ENCODE measurements at regions not wholly inside any gene's neighbourhood (a gene's known extent, or its start where the extent isn't known, plus 50 kb on each side); places are given as distances from the start of the nearest gene placed in this dataset.

DNA sequence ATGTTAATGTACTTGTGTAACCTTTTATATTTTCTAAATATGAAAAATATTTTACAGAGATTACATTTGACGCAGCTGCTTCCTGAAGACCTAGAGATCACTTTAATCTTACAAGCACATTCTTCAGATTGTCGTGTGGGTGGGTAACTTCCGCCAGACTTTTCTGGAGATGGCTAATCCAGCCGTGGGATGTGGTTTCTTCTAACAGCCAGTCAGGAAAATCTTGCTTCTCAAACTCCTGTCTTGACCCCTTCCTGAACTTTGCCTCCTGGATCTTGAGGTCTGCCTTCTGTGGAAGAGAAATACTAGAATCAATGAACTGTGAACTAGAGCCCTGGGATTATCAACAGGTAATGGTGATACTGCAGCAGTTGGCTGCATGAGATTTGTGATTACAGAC is 401.6 kb upstream of the TNP1 start:
- no peak overlapping the region for H3K9ac ChIP-seq (ENCODE audit: low read length)
- no peaks in the 10 kb centered on the region for H3K9me3 ChIP-seq (ENCODE audit: low read length)
- no peak overlapping the region for H3K27ac ChIP-seq (ENCODE audit: low read depth, low read length)
- no peak overlapping the region for H3K4me3 ChIP-seq (ENCODE audit: low read depth in 1 of 2, low read length in 2 of 2)
- peaks cover 25% of the 10 kb centered on the region for H3K4me1 ChIP-seq (ENCODE audit: insufficient read depth, low read length)
- no peaks in the 10 kb centered on the region for H3K27me3 ChIP-seq (ENCODE audit: control insufficient read depth in 1 of 2, insufficient read depth in 2 of 2, low read length in 2 of 2)
- no peaks in the 10 kb centered on the region for H3K36me3 ChIP-seq (ENCODE audit: insufficient read depth, low read length)

GRCh38 chr2:217260441-217261115 is 400.7 kb upstream of the TNP1 start:
- H3K27ac ChIP-seq (ENCODE audit: low read depth, low read length), result no peak overlapping the region
- H3K9me3 ChIP-seq (ENCODE audit: low read length), result no peaks in the 10 kb centered on the region
- no peak overlapping the region for H3K4me3 ChIP-seq (ENCODE audit: low read depth in 1 of 2, low read length in 2 of 2)

DNA sequence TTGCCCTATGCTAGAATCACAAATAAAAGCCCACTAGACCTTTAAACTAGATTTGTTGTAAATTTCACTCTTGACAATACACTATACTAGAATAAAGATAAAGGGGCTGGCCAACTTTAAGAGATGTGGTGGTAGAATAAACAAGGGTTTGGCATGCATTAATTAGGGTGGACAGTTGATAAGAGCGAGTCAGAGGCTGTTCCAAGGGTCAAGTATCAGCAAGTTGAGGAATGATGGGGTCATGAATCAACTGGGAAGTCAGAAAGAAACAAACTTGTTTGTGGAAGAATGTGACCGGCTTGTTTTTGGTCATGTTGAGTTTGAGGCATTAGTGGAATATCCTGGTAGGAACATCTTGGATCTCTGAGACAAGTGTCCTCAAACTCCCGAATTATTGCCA is 398.3 kb upstream of the TNP1 start:
- H3K36me3 ChIP-seq (ENCODE audit: insufficient read depth, low read length), result no peaks in the 10 kb centered on the region

More at GRCh38 chr2:217260441-217261115, 400.7 kb upstream of the TNP1 start:
- Histone ChIP-seq H3K36me3 (ENCODE audit: insufficient read depth, low read length) (no peaks in the 10 kb centered on the region), H3K9ac (ENCODE audit: low read length) (no peak overlapping the region), H3K4me1 (ENCODE audit: insufficient read depth, low read length) (peaks cover 31% of the 10 kb centered on the region), H3K27me3 (ENCODE audit: control insufficient read depth in 1 of 2, insufficient read depth in 2 of 2, low read length in 2 of 2) (no peaks in the 10 kb centered on the region)

DNA sequence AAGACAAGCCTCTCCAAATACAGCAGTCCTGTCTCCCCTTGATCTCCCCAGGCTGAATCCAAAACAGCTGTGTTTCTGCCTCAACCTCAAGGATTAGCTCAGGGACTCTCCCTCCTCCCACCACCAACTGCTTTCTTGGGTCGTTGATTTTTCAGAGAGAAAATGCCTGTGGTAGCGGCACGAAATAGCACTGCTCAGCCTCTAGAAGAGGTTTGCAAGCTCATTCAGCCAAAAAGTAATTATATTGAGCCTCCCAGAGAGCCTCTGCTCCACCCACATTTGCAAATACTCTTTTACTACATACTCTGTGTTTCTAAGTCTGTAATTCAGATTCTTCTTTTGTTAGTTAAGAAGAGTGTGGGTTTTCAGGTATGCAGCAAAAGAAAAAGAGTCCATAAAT is 396.4 kb upstream of the TNP1 start:
- Histone ChIP-seq H3K4me1 (ENCODE audit: insufficient read depth, low read length) (peaks cover 16% of the 10 kb centered on the region), H3K36me3 (ENCODE audit: insufficient read depth, low read length) (no peaks in the 10 kb centered on the region), H3K9me3 (ENCODE audit: low read length) (no peaks in the 10 kb centered on the region), H3K4me3 (ENCODE audit: low read depth in 1 of 2, low read length in 2 of 2) (no peak overlapping the region), H3K27ac (ENCODE audit: low read depth, low read length) (peak overlapping the region; percentile 2), H3K9ac (ENCODE audit: low read length) (no peak overlapping the region), H3K27me3 (ENCODE audit: control insufficient read depth in 1 of 2, insufficient read depth in 2 of 2, low read length in 2 of 2) (no peaks in the 10 kb centered on the region)

More for the DNA sequence above, 398.3 kb upstream of the TNP1 start:
- no peaks in the 10 kb centered on the region for H3K9me3 ChIP-seq (ENCODE audit: low read length)
- H3K9ac ChIP-seq (ENCODE audit: low read length), result no peak overlapping the region
- peaks cover 19% of the 10 kb centered on the region for H3K4me1 ChIP-seq (ENCODE audit: insufficient read depth, low read length)
- no peaks in the 10 kb centered on the region for H3K27me3 ChIP-seq (ENCODE audit: control insufficient read depth in 1 of 2, insufficient read depth in 2 of 2, low read length in 2 of 2)
- H3K4me3 ChIP-seq (ENCODE audit: low read depth in 1 of 2, low read length in 2 of 2), result no peak overlapping the region
- H3K27ac ChIP-seq (ENCODE audit: low read depth, low read length), result no peak overlapping the region

GRCh38 chr2:217254111-217254510 is 394.2 kb upstream of the TNP1 start:
- Histone ChIP-seq H3K9ac (ENCODE audit: low read length) (no peak overlapping the region), H3K36me3 (ENCODE audit: insufficient read depth, low read length) (no peaks in the 10 kb centered on the region), H3K4me3 (ENCODE audit: low read depth in 1 of 2, low read length in 2 of 2) (no peak overlapping the region), H3K27ac (ENCODE audit: low read depth, low read length) (no peak overlapping the region), H3K9me3 (ENCODE audit: low read length) (no peaks in the 10 kb centered on the region), H3K27me3 (ENCODE audit: control insufficient read depth in 1 of 2, insufficient read depth in 2 of 2, low read length in 2 of 2) (no peaks in the 10 kb centered on the region), H3K4me1 (ENCODE audit: insufficient read depth, low read length) (peaks cover 36% of the 10 kb centered on the region)

DNA sequence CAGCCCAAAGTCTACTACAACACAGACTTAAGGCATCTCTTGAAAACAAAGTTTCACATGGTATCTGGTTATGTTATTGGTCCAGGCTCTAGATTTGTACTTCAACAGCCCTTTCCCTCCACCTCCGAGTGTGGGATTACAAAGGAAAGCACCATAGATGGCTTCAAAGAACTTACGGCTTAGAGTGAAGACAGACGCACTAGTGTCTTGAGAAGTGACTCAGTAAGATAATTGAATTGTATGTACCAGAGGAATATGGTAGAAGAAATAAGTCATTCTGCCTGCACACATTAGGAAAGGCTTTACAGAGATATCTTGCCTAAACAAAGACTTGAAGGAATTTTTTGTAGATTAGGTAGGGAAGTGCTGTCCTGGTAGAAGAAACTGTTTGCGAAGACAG is 392.3 kb upstream of the TNP1 start:
- Histone ChIP-seq H3K4me3 (ENCODE audit: low read depth in 1 of 2, low read length in 2 of 2) (no peak overlapping the region), H3K27me3 (ENCODE audit: control insufficient read depth in 1 of 2, insufficient read depth in 2 of 2, low read length in 2 of 2) (no peaks in the 10 kb centered on the region), H3K9me3 (ENCODE audit: low read length) (no peaks in the 10 kb centered on the region), H3K4me1 (ENCODE audit: insufficient read depth, low read length) (peaks cover 55% of the 10 kb centered on the region), H3K36me3 (ENCODE audit: insufficient read depth, low read length) (no peaks in the 10 kb centered on the region), H3K27ac (ENCODE audit: low read depth, low read length) (peak overlapping the region; percentile 48), H3K9ac (ENCODE audit: low read length) (no peak overlapping the region)

- Histone ChIP-seq H3K9ac (ENCODE audit: low read length) (peak overlapping the region; percentile 12), H3K4me1 (ENCODE audit: insufficient read depth, low read length) (peaks cover 49% of the 10 kb centered on the region), H3K27ac (ENCODE audit: low read depth, low read length) (peak overlapping the region; percentile 89), H3K9me3 (ENCODE audit: low read length) (no peaks in the 10 kb centered on the region), H3K36me3 (ENCODE audit: insufficient read depth, low read length) (no peaks in the 10 kb centered on the region), H3K4me3 (ENCODE audit: low read depth in 1 of 2, low read length in 2 of 2) (no peak overlapping the region), H3K27me3 (ENCODE audit: control insufficient read depth in 1 of 2, insufficient read depth in 2 of 2, low read length in 2 of 2) (no peaks in the 10 kb centered on the region)
These were observed 390.2 kb upstream of the TNP1 start for GRCh38 chr2:217250013-217250524.

- Histone ChIP-seq H3K27me3 (ENCODE audit: control insufficient read depth in 1 of 2, insufficient read depth in 2 of 2, low read length in 2 of 2) (no peaks in the 10 kb centered on the region), H3K27ac (ENCODE audit: low read depth, low read length) (peak overlapping the region; percentile 89), H3K36me3 (ENCODE audit: insufficient read depth, low read length) (no peaks in the 10 kb centered on the region), H3K9me3 (ENCODE audit: low read length) (no peaks in the 10 kb centered on the region), H3K4me3 (ENCODE audit: low read depth in 1 of 2, low read length in 2 of 2) (no peak overlapping the region), H3K9ac (ENCODE audit: low read length) (peak overlapping the region; percentile 36), H3K4me1 (ENCODE audit: insufficient read depth, low read length) (peaks cover 49% of the 10 kb centered on the region)
These were observed 389.5 kb upstream of the TNP1 start for GRCh38 chr2:217249121-217250012.

GRCh38 chr2:217248312-217248935 is 388.6 kb upstream of the TNP1 start:
- Histone ChIP-seq H3K4me3 (ENCODE audit: low read depth in 1 of 2, low read length in 2 of 2) (peak overlapping the region in 1 of 2 donors; percentile 38), H3K27ac (ENCODE audit: low read depth, low read length) (peak overlapping the region; percentile 89), H3K36me3 (ENCODE audit: insufficient read depth, low read length) (no peaks in the 10 kb centered on the region), H3K27me3 (ENCODE audit: control insufficient read depth in 1 of 2, insufficient read depth in 2 of 2, low read length in 2 of 2) (no peaks in the 10 kb centered on the region), H3K9ac (ENCODE audit: low read length) (peak overlapping the region; percentile 54), H3K4me1 (ENCODE audit: insufficient read depth, low read length) (peaks cover 49% of the 10 kb centered on the region), H3K9me3 (ENCODE audit: low read length) (no peaks in the 10 kb centered on the region)

DNA sequence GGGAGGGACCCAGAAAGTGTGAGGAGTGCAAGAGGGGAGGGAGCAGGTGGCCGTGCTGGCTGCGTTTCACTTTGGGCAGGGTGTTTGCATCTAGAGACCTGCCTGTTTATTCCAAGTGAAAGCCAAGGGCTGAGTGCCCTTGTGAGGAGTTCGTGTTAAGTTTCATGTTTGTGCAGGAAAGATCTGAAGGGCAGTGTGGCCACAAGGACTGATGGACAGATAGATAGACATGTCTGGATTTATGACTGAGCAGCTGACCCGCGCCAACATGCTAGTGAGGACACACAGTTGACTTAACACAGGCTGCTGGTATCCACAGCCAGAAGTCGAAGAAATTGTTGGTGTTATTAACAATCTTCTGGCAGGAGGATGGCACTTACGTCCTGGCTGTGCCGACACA is 387.6 kb upstream of the TNP1 start:
- peak overlapping the region in 1 of 2 donors; percentile 38 for H3K4me3 ChIP-seq (ENCODE audit: low read depth in 1 of 2, low read length in 2 of 2)
- H3K27me3 ChIP-seq (ENCODE audit: control insufficient read depth in 1 of 2, insufficient read depth in 2 of 2, low read length in 2 of 2), result no peaks in the 10 kb centered on the region
- peak overlapping the region; percentile 54 for H3K9ac ChIP-seq (ENCODE audit: low read length)
- peak overlapping the region; percentile 89 for H3K27ac ChIP-seq (ENCODE audit: low read depth, low read length)
- H3K9me3 ChIP-seq (ENCODE audit: low read length), result no peaks in the 10 kb centered on the region
- H3K36me3 ChIP-seq (ENCODE audit: insufficient read depth, low read length), result no peaks in the 10 kb centered on the region
- H3K4me1 ChIP-seq (ENCODE audit: insufficient read depth, low read length), result peaks cover 49% of the 10 kb centered on the region

DNA sequence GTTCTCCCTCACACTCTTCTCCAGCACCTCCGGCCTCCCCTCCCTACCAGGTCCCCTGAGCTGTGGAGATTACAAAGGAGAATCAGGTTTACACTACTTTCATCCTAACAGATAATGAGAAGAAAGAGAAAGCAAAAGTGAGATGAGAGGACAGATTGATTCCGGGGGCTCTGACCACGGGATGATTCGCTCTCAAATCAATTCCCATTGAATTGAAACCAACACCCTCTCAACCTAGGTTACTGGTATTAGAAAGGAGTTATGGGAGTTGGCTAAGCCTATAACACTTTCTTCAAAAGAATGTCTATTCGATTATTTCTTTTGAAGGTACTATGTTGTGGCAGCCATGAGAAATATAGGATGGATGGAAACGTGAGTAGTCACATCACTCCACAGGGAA is 386.2 kb upstream of the TNP1 start:
- Histone ChIP-seq H3K9me3 (ENCODE audit: low read length) (no peaks in the 10 kb centered on the region), H3K4me3 (ENCODE audit: low read depth in 1 of 2, low read length in 2 of 2) (no peak overlapping the region), H3K9ac (ENCODE audit: low read length) (no peak overlapping the region), H3K27ac (ENCODE audit: low read depth, low read length) (no peak overlapping the region), H3K36me3 (ENCODE audit: insufficient read depth, low read length) (no peaks in the 10 kb centered on the region), H3K4me1 (ENCODE audit: insufficient read depth, low read length) (peaks cover 43% of the 10 kb centered on the region), H3K27me3 (ENCODE audit: control insufficient read depth in 1 of 2, insufficient read depth in 2 of 2, low read length in 2 of 2) (no peaks in the 10 kb centered on the region)

Measured in muscle layer of colon (tissue), 2 donors.